Left lung (tissue), 4 donors: ENCODE measurements at regions not wholly inside any gene's neighbourhood (a gene's known extent, or its start where the extent isn't known, plus 50 kb on each side); places are given as distances from the start of the nearest gene placed in this dataset.

Source experiments
- ATAC-seq: fragments of 200-7000 bp; cut with Tn5 transposase; one replicate; pipeline ENCODE4 v1.9.1; 2020; ENCODE audit warnings: moderate library complexity
- DNase-seq, 4 donors: peaks; one replicate each; pipeline ENCODE4 v3.0.0-alpha.2; 2013 to 2020
- H3K27ac ChIP-seq, 2 donors: fragments of 200-600 bp; sonication (generic) in 1 of 2; one replicate each; pipeline versions ENCODE4 v1.5.0 to v1.8.0; 2020 to 2021
- H3K27me3 ChIP-seq, 2 donors: fragments of 200-600 bp; sonication (generic) in 1 of 2; one replicate each; pipeline versions ENCODE4 v1.5.0 to v1.8.0; 2020 to 2021
- H3K36me3 ChIP-seq, 2 donors: fragments of 200-600 bp; sonication (generic) in 1 of 2; one replicate each; pipeline versions ENCODE4 v1.5.0 to v1.8.0; 2020 to 2021
- H3K4me1 ChIP-seq, 2 donors: fragments of 200-600 bp; one replicate each; pipeline ENCODE4 v1.8.0; 2021
- H3K4me3 ChIP-seq, 2 donors: fragments of 200-600 bp; sonication (generic) in 1 of 2; one replicate each; pipeline versions ENCODE4 v1.5.0 to v1.8.0; 2020 to 2021; ENCODE audit warnings: mild to moderate bottlenecking in 1 of 2
- H3K9me3 ChIP-seq, 2 donors: fragments of 200-600 bp; sonication (generic) in 1 of 2; one replicate each; pipeline versions ENCODE4 v1.5.0 to v1.8.0; 2020 to 2021
- CTCF ChIP-seq, 2 donors: fragments of 200-600 bp; sonication (generic) in 1 of 2; IDR thresholded peaks; one replicate each; pipeline versions ENCODE4 v1.5.0 to v1.8.0; 2021; ENCODE audit warnings: antibody characterized with exemption in 2 of 2
- intact Hi-C, 2 donors: fragments of 100-400 bp; cut with DNase I; formaldehyde crosslinking; loops; one replicate each; pipeline versions ENCODE4 v1.11.2 to v1.14.2; 2022
- donor health status: DM: no; HTN: yes; CAD: no.
- donor health status: DM: no; HTN: no; CAD: no.

- Histone ChIP-seq H3K9me3 (no peaks in the 10 kb centered on the region), H3K27me3 (peaks cover 0 to 20% of the 10 kb centered on the region in 2 donors), H3K4me3 (no peak overlapping the region), H3K27ac (no peak overlapping the region), H3K4me1 (no peaks in the 10 kb centered on the region), H3K36me3 (no peaks in the 10 kb centered on the region)
- DNase-seq = no peak
- no peak for TF ChIP-seq CTCF (IDR thresholded peaks at IDR 0.05)
- no peak for ATAC-seq
- intact Hi-C loops = no loop called here
Observed at GRCh38 chr1:4974981-4975685, 320.7 kb downstream of the AJAP1 start.

- ATAC-seq = no peak
- Histone ChIP-seq H3K9me3 (no peaks in the 10 kb centered on the region), H3K27me3 (peaks cover 0 to 20% of the 10 kb centered on the region in 2 donors), H3K36me3 (no peaks in the 10 kb centered on the region), H3K27ac (no peak overlapping the region), H3K4me1 (no peaks in the 10 kb centered on the region), H3K4me3 (no peak overlapping the region)
- no peak for TF ChIP-seq CTCF (IDR thresholded peaks at IDR 0.05)
- DNase-seq = no peak
- intact Hi-C loops = no loop called here
Observed at GRCh38 chr1:4973341-4973740, 318.9 kb downstream of the AJAP1 start.

- no peak overlapping the region for H3K27ac ChIP-seq
- no peak for ATAC-seq
Observed at GRCh38 chr1:4972761-4973320, 318.4 kb downstream of the AJAP1 start.

DNA sequence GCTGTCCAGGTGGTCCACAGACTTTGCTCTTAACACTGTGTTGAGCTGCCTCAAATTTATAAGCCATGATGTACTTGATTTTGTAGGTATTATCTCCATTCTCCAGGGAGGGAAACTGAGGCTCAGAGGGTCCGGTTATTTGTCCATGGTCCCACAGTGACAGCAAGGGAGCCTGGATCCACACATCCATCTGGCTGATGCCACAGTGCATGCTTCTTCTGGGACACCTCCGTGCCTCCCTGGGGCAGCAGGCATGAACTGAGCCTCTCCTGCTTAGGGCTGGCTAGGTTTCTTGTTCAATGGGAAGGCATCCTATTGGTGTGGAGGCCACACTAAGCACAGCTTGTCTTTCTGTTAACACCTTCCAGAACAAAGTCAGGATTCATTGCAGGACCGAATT lies 317.3 kb downstream of the AJAP1 start:
- no peaks in the 10 kb centered on the region for H3K36me3 ChIP-seq
- no peaks in the 10 kb centered on the region for H3K9me3 ChIP-seq
- intact Hi-C loops = no loop called here
- H3K27ac ChIP-seq = no peak overlapping the region
- no peak overlapping the region for H3K4me3 ChIP-seq
- no peak for TF ChIP-seq CTCF (IDR thresholded peaks at IDR 0.05)
- peaks cover 0 to 12% of the 10 kb centered on the region in 2 donors for H3K27me3 ChIP-seq
- DNase-seq (no peak), ATAC-seq (no peak)
- H3K4me1 ChIP-seq = no peaks in the 10 kb centered on the region

More at GRCh38 chr1:4972761-4973320, 318.4 kb downstream of the AJAP1 start:
- no peaks in the 10 kb centered on the region for H3K36me3 ChIP-seq
- no peaks in the 10 kb centered on the region for H3K9me3 ChIP-seq
- no peaks in the 10 kb centered on the region for H3K4me1 ChIP-seq
- peaks cover 0 to 20% of the 10 kb centered on the region in 2 donors for H3K27me3 ChIP-seq
- H3K4me3 ChIP-seq = no peak overlapping the region
- no peak for DNase-seq
- intact Hi-C loops = no loop called here
- no peak for TF ChIP-seq CTCF (IDR thresholded peaks at IDR 0.05)

DNA sequence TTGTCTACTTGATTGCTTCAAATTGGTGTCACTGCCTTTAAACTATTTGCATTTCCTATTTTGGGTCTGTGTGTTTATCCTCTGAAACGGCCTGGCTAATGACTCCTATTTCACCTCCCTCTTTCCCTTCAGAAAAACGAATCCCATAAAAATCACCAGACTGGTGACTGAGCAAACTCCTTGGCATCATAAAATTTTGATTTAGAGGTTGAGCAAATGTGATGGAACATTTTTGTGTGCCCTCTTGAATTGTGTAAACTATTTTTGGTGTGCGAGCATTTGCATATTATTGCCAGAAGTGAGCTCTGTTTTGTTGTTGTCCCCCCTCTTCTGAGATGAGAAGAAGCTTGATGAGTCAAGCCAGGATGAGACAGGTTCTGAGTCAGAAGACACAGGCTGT lies 316.1 kb downstream of the AJAP1 start:
- no peak for DNase-seq
- ATAC-seq = no peak
- Histone ChIP-seq H3K27ac (no peak overlapping the region), H3K9me3 (no peaks in the 10 kb centered on the region), H3K36me3 (no peaks in the 10 kb centered on the region), H3K4me1 (no peaks in the 10 kb centered on the region), H3K4me3 (no peak overlapping the region), H3K27me3 (peaks cover 0 to 7% of the 10 kb centered on the region in 2 donors)
- intact Hi-C loops = no loop called here
- no peak for TF ChIP-seq CTCF (IDR thresholded peaks at IDR 0.05)
